ENCODE measurements at regions not wholly inside any gene's neighbourhood (a gene's known extent, or its start where the extent isn't known, plus 50 kb on each side); places are given as distances from the start of the nearest gene placed in this dataset.
"Not testable (repeated sequence)": the region's sequence is repeated elsewhere in the genome, so short reads cannot be mapped to it uniquely, and the experiment has no call there.

GRCh38 chr1:234799021-234799689, 189.2 kb upstream of the IRF2BP2 start:
- DNase-seq (ENCODE audit: low read depth in 2 of 2), result not testable (repeated sequence)

- DNase-seq (ENCODE audit: low read depth in 2 of 2), result not testable (repeated sequence)
Measured at GRCh38 chr1:234797216-234797615, 187.2 kb upstream of the IRF2BP2 start.

GRCh38 chr1:234796438-234796792, 186.4 kb upstream of the IRF2BP2 start:
- not testable (repeated sequence) for DNase-seq (ENCODE audit: low read depth in 2 of 2)

GRCh38 chr1:234795711-234796437, 185.9 kb upstream of the IRF2BP2 start:
- DNase-seq (ENCODE audit: low read depth in 2 of 2), result not testable (repeated sequence)

GRCh38 chr1:234795007-234795406, 185.0 kb upstream of the IRF2BP2 start:
- DNase-seq (ENCODE audit: low read depth in 2 of 2), result not testable (repeated sequence)

GRCh38 chr1:234794452-234794851, 184.5 kb upstream of the IRF2BP2 start:
- not testable (repeated sequence) for DNase-seq (ENCODE audit: low read depth in 2 of 2)

- DNase-seq (ENCODE audit: low read depth in 2 of 2), result not testable (repeated sequence)
Measured at GRCh38 chr1:234793924-234794323, 183.9 kb upstream of the IRF2BP2 start.

GRCh38 chr1:234792221-234792864, 182.4 kb upstream of the IRF2BP2 start:
- not testable (repeated sequence) for DNase-seq (ENCODE audit: low read depth in 2 of 2)

- not testable (repeated sequence) for DNase-seq (ENCODE audit: low read depth in 2 of 2)
Measured at GRCh38 chr1:234791615-234792014, 181.6 kb upstream of the IRF2BP2 start.

- not testable (repeated sequence) for DNase-seq (ENCODE audit: low read depth in 2 of 2)
Measured at GRCh38 chr1:234790333-234790732, 180.4 kb upstream of the IRF2BP2 start.

GRCh38 chr1:234787011-234787584, 177.1 kb upstream of the IRF2BP2 start:
- DNase-seq (ENCODE audit: low read depth in 2 of 2), result not testable (repeated sequence)

GRCh38 chr1:234785922-234786321, 175.9 kb upstream of the IRF2BP2 start:
- not testable (repeated sequence) for DNase-seq (ENCODE audit: low read depth in 2 of 2)

- DNase-seq (ENCODE audit: low read depth in 2 of 2), result not testable (repeated sequence)
Measured at GRCh38 chr1:234785471-234785919, 175.5 kb upstream of the IRF2BP2 start.

GRCh38 chr1:234784108-234784507, 174.1 kb upstream of the IRF2BP2 start:
- DNase-seq (ENCODE audit: low read depth in 2 of 2), result not testable (repeated sequence)

GRCh38 chr1:234782791-234783190, 172.8 kb upstream of the IRF2BP2 start:
- no peak for DNase-seq (ENCODE audit: low read depth in 2 of 2)

GRCh38 chr1:234782105-234782751, 172.2 kb upstream of the IRF2BP2 start:
- no peak for DNase-seq (ENCODE audit: low read depth in 2 of 2)

GRCh38 chr1:234781241-234782065, 171.5 kb upstream of the IRF2BP2 start:
- peak in 1 of 2 experiments; percentile 41 for DNase-seq (ENCODE audit: low read depth in 2 of 2)

- no peak for DNase-seq (ENCODE audit: low read depth in 2 of 2)
Measured at GRCh38 chr1:234780531-234781162, 170.7 kb upstream of the IRF2BP2 start.

- DNase-seq (ENCODE audit: low read depth in 2 of 2), result no peak
Measured at GRCh38 chr1:234780112-234780511, 170.1 kb upstream of the IRF2BP2 start.

GRCh38 chr1:234779600-234779999, 169.6 kb upstream of the IRF2BP2 start:
- DNase-seq (ENCODE audit: low read depth in 2 of 2), result not testable (repeated sequence)

All from stimulated activated CD4-positive, alpha-beta T cell treated with anti-CD3 and anti-CD28 coated beads, Interleukin-12 subunit alpha, Interleukin-12 subunit beta, amount 100 ng/mL, for 24 hours (primary cell).